ENCODE measurements at regions not wholly inside any gene's neighbourhood (a gene's known extent, or its start where the extent isn't known, plus 50 kb on each side); places are given as distances from the start of the nearest gene placed in this dataset.

- TF ChIP-seq CTCF (IDR thresholded peaks at IDR 0.05): no peak
- TF ChIP-seq POLR2A (IDR thresholded peaks at IDR 0.05): no peak
- TF ChIP-seq POLR2AphosphoS5 (IDR thresholded peaks at IDR 0.05): peak; percentile 55 to 77 (median 71)
Observed at GRCh38 chr4:123587983-123588494, 191.4 kb downstream of the SPRY1 start.

All from sigmoid colon (tissue), 4 donors.